ENCODE measurements at regions not wholly inside any gene's neighbourhood (a gene's known extent, or its start where the extent isn't known, plus 50 kb on each side); places are given as distances from the start of the nearest gene placed in this dataset.
A peak's percentile ranks its signal among the peaks of the same experiment; 100 is the strongest.

DNA sequence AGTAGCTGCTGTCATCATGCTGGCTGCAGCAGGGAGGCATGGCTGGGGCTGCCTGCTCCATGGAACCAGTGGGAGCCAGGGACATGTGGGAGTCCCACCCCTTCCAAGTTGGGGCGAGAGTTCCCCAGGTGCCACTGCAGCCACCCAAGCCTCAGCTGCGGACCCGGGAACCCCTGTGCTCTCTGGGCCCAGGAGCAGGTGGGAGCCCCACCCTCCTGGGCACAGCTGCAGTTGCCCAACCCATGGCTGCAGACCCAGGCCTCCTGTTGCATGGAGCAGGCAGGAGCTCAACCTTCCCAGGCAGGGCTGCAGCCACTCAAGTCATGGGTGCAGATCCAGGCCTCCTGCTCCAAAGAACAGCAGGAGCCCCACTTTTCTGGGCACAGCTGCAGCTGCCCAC, 274.2 kb upstream of the KCNJ16 start:
- no peak for DNase-seq (ENCODE audit: low read depth)
- no peak overlapping the region for H3K4me3 ChIP-seq (ENCODE audit: low read length)
- TF ChIP-seq, protein P1, sequence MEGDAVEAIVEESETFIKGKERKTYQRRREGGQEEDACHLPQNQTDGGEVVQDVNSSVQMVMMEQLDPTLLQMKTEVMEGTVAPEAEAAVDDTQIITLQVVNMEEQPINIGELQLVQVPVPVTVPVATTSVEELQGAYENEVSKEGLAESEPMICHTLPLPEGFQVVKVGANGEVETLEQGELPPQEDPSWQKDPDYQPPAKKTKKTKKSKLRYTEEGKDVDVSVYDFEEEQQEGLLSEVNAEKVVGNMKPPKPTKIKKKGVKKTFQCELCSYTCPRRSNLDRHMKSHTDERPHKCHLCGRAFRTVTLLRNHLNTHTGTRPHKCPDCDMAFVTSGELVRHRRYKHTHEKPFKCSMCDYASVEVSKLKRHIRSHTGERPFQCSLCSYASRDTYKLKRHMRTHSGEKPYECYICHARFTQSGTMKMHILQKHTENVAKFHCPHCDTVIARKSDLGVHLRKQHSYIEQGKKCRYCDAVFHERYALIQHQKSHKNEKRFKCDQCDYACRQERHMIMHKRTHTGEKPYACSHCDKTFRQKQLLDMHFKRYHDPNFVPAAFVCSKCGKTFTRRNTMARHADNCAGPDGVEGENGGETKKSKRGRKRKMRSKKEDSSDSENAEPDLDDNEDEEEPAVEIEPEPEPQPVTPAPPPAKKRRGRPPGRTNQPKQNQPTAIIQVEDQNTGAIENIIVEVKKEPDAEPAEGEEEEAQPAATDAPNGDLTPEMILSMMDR (IDR thresholded peaks at IDR 0.05; ENCODE audit: insufficient read depth, low read depth, low read length, missing control alignments), result no peak

DNA sequence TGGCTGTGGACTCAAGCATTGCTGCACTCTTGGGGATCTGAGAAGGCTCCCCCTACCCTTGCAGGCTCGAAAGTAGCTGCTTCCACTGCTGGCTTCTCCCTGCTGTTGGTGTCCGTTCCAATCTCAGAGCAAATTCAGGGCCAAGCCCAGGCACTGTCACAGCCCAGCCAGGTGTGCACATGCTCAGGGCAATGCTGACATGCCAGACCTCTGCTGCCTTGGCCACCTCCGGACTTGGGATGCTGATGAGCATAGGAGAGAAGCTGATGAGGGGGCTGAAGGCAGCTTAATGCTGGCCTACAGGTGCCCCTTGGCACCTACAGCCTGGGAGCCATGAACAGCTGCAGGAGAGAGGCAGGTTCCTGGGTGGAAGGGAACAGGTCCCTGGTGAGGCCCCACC, 273.7 kb upstream of the KCNJ16 start:
- H3K4me3 ChIP-seq (ENCODE audit: low read length), result no peak overlapping the region
- DNase-seq (ENCODE audit: low read depth), result no peak
- TF ChIP-seq, protein P1 (IDR thresholded peaks at IDR 0.05; ENCODE audit: insufficient read depth, low read depth, low read length, missing control alignments), result no peak

DNA sequence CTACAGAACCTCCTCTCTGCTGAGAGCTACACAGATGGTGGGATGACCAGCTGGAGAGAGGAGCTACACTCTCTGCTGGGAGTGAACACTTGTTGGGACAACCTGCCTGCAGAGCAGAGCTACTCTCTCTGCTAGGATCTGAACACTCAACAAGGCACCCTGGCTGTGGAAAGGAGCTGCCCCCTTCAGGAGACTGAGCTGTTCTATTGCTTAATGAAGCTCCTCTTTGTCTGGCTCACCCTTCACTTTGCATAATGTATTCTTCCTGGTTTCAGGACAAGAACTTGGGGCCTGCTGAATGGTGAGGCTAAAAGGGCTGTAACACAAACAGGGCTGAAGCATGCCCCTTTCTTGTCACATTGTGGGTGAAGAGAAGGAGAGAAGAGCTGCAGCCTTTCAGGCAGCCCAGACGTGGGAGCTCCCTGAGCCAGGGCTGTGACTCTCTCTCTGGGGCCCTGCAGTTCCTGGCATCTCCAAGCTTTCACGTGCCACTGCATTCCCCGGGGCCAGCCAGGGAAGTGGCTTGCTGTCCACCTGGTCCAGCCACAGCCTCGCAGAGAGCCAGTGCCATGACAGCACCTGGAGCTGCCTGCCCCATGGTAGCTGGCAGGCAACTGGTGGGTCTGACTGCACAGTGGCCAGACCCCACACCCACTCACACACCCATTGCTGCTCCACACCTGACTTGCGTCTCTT, 272.8 kb upstream of the KCNJ16 start:
- no peak for DNase-seq (ENCODE audit: low read depth)
- TF ChIP-seq, protein P1 (IDR thresholded peaks at IDR 0.05; ENCODE audit: insufficient read depth, low read depth, low read length, missing control alignments), result no peak
- no peak overlapping the region for H3K4me3 ChIP-seq (ENCODE audit: low read length)

DNA sequence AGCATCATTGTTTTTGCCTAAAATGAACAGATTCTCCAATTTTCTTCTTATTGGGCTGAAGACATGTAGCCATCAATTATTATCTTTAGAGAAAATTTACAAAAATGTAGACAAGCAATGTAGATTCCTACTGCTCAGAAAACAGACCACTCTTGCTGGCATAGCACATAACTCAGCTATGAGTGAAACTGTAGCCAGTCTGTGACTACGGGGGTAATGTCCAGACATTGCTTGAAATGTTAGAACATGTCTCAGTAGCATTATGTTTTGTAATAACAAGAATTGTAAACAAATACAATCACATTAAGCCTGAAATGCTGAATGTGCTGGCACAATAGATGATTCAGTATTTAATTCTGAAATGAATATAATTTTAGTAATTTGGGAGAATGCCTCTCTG, 265.7 kb upstream of the KCNJ16 start:
- TF ChIP-seq, protein P1 (IDR thresholded peaks at IDR 0.05; ENCODE audit: insufficient read depth, low read depth, low read length, missing control alignments), result no peak
- no peak overlapping the region for H3K4me3 ChIP-seq (ENCODE audit: low read length)
- peak; percentile 93 for DNase-seq (ENCODE audit: low read depth)

DNA sequence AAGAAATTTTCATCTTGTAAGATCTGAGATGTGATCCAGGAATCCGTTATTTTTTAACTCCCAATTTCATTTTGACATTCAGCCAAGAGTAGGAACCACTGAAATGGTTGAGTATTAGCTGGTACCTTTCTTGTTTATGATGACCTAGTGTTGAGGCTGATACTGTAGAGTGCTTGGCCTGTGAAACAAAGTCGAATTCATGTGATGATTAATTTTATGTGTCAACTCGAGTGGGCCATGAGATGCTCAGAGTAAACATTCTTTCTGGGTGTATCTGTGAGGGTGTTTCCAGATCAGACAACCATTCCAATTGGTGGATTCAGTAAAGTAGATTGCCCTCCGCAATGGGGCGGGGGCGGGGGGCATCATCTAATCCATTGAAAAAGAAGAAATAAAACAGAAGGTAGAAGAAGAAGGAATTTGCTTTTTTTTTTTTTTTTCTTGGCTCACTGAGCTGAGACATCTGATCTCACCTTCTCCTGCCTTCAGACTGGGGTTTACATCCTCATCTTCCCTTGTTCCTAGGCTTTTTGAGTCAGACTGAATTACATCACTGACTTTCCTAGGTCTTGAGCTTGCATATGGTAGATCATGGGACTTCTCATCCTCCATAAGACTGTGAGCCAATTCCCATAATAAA, 264.6 kb upstream of the KCNJ16 start:
- TF ChIP-seq, protein P1 (IDR thresholded peaks at IDR 0.05; ENCODE audit: insufficient read depth, low read depth, low read length, missing control alignments), result no peak
- H3K4me3 ChIP-seq (ENCODE audit: low read length), result no peak overlapping the region
- DNase-seq (ENCODE audit: low read depth), result peak; percentile 90

DNA sequence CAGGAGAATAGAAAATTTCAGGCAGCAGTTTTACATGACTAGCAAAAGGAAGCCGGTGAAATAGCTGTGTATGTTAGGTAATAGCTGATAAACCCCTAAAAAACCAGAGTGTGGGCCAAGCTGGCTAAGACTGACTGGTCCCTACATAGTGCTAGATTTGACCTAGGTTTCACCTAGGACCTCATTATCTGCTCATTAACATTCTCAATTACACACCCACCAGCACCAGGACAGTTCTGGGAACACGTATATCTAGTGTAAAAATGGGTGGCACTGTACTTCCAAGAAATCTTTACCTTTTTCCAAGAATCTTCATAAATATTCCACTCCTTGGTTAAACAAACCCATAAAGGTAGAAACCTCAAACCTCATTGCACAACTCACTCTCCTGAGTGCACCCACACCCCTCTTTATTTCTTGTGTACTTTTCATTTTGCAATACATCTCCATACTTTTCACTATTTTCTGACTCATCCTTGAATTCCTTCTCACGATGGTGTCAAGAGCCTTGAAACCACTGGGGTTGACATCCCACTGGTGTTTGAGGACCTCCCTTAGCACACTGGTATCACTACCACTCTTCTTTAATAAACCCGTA, 262.7 kb upstream of the KCNJ16 start:
- TF ChIP-seq, protein P1 (IDR thresholded peaks at IDR 0.05; ENCODE audit: insufficient read depth, low read depth, low read length, missing control alignments), result no peak
- H3K4me3 ChIP-seq (ENCODE audit: low read length), result no peak overlapping the region
- peak; percentile 87 for DNase-seq (ENCODE audit: low read depth)

Data from epithelial cell of esophagus (primary cell).